Vagina (tissue), 2 donors: ENCODE measurements at regions not wholly inside any gene's neighbourhood (a gene's known extent, or its start where the extent isn't known, plus 50 kb on each side); places are given as distances from the start of the nearest gene placed in this dataset.

ENCODE experiments used
- DNase-seq, 2 donors: peaks; one replicate each; pipeline ENCODE4 v3.0.0-alpha.2; 2017; ENCODE audit errors: extremely low spot score in 2 of 2
- H3K27ac ChIP-seq: fragments of 200-600 bp; sonication (generic); one replicate; pipeline ENCODE4 v1.5.1; 2019
- H3K27me3 ChIP-seq: fragments of 200-600 bp; sonication (generic); one replicate; pipeline ENCODE4 v1.5.1; 2019
- H3K36me3 ChIP-seq, 2 donors: fragments of 200-600 bp; sonication (generic); one replicate each; pipeline ENCODE4 v1.5.1; 2017 to 2019
- H3K4me1 ChIP-seq: fragments of 200-600 bp; sonication (generic); one replicate; pipeline ENCODE4 v1.5.1; 2019
- H3K4me3 ChIP-seq, 2 donors: fragments of 200-600 bp; sonication (generic); 1 replicate in 1 of 2; 2 replicates in 1 of 2; pipeline ENCODE4 v1.5.1; 2016 to 2019
- H3K9me3 ChIP-seq: fragments of 200-600 bp; sonication (generic); one replicate; pipeline ENCODE4 v1.5.1; 2019
- POLR2A ChIP-seq, 2 donors: fragments of 450-650 bp; IDR thresholded peaks; one replicate each; pipeline ENCODE4 v1.6.1; 2017; ENCODE audit warnings: antibody characterized with exemption in 2 of 2, mild to moderate bottlenecking in 2 of 2, moderate library complexity in 2 of 2
- POLR2AphosphoS5 ChIP-seq, 2 donors: sonication (generic); formaldehyde crosslinking; IDR thresholded peaks; one replicate each; pipeline ENCODE4 v1.9.0; 2017; ENCODE audit warnings: antibody characterized with exemption in 2 of 2, mild to moderate bottlenecking in 2 of 2, low read depth in 1 of 2; ENCODE audit not compliant: insufficient read depth in 1 of 2
- intact Hi-C: fragments of 100-400 bp; cut with DNase I; formaldehyde crosslinking; loops from one replicate; pipeline ENCODE4 v1.15.1; 2023
- TF ChIP-seq, protein P1 (sequence below), 3 experiments: fragments of 450-650 bp in 2 of 3; fragments of 200-600 bp in 1 of 3; sonication (generic) in 1 of 3; IDR thresholded peaks; one replicate each; pipeline ENCODE4 v1.5.1; 2017 to 2019; ENCODE audit warnings: antibody characterized with exemption in 3 of 3, mild to moderate bottlenecking in 2 of 3, moderate library complexity in 2 of 3

DNA sequence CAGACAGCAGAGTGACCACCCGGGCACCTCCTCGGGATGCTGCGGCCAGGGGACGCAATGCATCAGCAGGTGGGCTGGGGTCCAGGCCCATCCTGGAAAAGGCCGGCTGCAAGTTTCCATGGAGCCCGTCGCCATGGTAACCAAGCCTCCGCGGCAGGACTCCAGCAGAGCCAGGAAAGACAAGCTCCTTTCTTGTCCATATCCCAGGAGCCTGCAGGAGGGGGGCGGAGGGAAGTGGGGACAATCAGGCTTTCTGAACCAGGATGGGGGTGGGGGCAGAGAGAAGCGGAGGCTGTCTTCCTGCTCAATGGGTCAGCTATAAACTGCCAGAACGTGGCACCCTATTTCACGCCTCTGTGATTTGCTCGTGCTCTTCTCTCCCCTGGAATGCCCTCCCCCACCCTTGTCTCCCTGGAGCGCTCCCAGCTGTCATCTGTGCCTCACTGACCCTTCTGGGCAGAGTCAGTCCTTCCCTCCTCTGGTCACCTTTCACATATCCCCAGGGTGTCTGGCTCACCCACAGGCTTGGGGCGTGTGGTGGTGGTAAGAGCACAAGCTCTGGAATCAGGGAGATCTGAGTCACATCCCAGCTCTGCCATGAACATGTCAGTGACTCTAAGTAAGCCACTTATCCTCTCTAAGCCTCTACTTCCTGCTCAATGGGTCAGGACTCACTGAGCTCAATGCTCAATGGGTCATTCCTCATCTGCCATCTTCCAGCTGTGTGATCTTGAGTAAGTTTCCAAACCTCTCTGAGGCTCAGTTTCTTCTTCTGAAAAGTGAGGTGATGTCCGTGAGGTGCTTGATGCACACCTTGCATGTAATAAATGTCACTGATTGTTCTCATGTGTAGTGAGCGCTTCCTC lies 58.9 kb upstream of the LAPTM5 start:
- TF ChIP-seq POLR2AphosphoS5 (IDR thresholded peaks at IDR 0.05; ENCODE audit: insufficient read depth in 1 of 2, low read depth in 1 of 2) (no peak), POLR2A (IDR thresholded peaks at IDR 0.05) (no peak)
- no peak for DNase-seq
- H3K36me3 ChIP-seq, result no peaks in the 10 kb centered on the region
- H3K27me3 ChIP-seq, result no peaks in the 10 kb centered on the region
- peaks cover 8% of the 10 kb centered on the region for H3K4me1 ChIP-seq
- intact Hi-C loops, result no loop called here
- H3K4me3 ChIP-seq, result no peak overlapping the region
- no peak overlapping the region for H3K27ac ChIP-seq
- no peaks in the 10 kb centered on the region for H3K9me3 ChIP-seq

DNA sequence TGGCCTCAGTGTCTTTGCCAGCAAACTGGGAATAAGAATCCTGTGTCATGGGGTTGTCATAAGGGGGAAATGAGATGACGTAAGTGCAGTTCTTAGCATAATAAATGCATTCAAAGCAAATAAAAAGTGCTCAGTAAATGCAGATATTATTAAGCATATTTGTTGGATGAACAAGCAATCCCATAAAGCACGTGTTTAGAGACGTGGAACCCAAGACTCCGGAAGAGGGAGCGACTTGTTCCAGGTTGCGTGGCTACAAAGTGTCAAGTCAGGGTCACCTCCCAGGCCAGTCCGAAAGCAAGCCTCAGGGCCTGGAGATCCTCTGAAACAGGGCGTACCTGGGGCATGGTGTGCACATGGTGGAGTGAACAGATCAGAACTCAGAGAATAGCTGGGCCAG lies 58.0 kb upstream of the LAPTM5 start:
- H3K9me3 ChIP-seq, result no peaks in the 10 kb centered on the region
- no peaks in the 10 kb centered on the region for H3K27me3 ChIP-seq
- TF ChIP-seq POLR2AphosphoS5 (IDR thresholded peaks at IDR 0.05; ENCODE audit: insufficient read depth in 1 of 2, low read depth in 1 of 2) (no peak), POLR2A (IDR thresholded peaks at IDR 0.05) (no peak)
- TF ChIP-seq, protein P1, sequence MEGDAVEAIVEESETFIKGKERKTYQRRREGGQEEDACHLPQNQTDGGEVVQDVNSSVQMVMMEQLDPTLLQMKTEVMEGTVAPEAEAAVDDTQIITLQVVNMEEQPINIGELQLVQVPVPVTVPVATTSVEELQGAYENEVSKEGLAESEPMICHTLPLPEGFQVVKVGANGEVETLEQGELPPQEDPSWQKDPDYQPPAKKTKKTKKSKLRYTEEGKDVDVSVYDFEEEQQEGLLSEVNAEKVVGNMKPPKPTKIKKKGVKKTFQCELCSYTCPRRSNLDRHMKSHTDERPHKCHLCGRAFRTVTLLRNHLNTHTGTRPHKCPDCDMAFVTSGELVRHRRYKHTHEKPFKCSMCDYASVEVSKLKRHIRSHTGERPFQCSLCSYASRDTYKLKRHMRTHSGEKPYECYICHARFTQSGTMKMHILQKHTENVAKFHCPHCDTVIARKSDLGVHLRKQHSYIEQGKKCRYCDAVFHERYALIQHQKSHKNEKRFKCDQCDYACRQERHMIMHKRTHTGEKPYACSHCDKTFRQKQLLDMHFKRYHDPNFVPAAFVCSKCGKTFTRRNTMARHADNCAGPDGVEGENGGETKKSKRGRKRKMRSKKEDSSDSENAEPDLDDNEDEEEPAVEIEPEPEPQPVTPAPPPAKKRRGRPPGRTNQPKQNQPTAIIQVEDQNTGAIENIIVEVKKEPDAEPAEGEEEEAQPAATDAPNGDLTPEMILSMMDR (IDR thresholded peaks at IDR 0.05), result no peak
- no peak overlapping the region for H3K4me3 ChIP-seq
- intact Hi-C loops, result no loop called here
- H3K36me3 ChIP-seq, result no peaks in the 10 kb centered on the region
- no peak overlapping the region for H3K27ac ChIP-seq
- no peak for DNase-seq
- peaks cover 10% of the 10 kb centered on the region for H3K4me1 ChIP-seq

DNA sequence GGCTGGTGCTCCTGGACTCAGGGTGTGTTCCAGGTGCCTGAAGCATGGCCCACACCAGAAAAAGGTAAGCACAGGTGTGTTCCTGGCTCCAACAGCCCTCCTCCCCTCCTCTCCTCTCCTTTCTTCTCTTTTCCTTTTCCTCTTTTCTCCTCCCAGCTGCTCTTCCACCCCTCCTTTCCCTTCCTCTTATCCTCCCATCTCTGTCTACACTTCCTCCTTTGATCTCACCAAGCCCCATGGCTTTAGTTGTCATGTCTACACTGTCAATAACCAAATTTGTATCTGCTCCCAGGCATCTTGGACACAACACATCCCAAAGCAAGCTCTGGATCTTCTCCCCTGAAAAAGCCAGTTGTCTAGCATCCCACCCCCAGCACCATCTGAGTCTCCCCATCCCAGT lies 56.7 kb upstream of the LAPTM5 start:
- Histone ChIP-seq H3K4me1 (peaks cover 22% of the 10 kb centered on the region), H3K36me3 (no peaks in the 10 kb centered on the region), H3K27me3 (no peaks in the 10 kb centered on the region), H3K9me3 (no peaks in the 10 kb centered on the region), H3K4me3 (no peak overlapping the region), H3K27ac (no peak overlapping the region)
- no peak for DNase-seq
- intact Hi-C loops, result no loop called here
- TF ChIP-seq, protein P1 (IDR thresholded peaks at IDR 0.05), result no peak
- no peak for TF ChIP-seq POLR2AphosphoS5 (IDR thresholded peaks at IDR 0.05; ENCODE audit: insufficient read depth in 1 of 2, low read depth in 1 of 2)
- no peak for TF ChIP-seq POLR2A (IDR thresholded peaks at IDR 0.05)

DNA sequence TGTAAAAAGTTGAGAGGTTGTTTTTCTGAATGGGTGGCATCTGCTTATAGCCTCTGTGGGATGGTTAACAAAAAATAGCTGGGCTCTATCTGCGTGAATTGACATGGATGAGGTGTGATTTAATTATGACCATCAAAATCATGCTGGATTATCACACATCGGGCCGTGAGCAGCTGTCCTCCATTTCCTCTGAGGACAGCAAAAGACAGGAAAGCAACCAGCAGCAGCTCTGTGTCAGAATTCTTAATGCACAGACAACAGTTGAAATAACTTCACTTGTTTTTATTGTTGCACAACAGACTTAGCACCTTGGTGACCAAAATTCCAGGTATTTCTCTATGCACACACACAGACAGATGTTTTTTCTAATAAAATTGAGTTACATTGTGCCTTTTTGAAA lies 54.5 kb upstream of the LAPTM5 start:
- Histone ChIP-seq H3K4me1 (peaks cover 36% of the 10 kb centered on the region), H3K4me3 (no peak overlapping the region), H3K9me3 (no peaks in the 10 kb centered on the region), H3K36me3 (no peaks in the 10 kb centered on the region), H3K27ac (no peak overlapping the region), H3K27me3 (no peaks in the 10 kb centered on the region)
- TF ChIP-seq, protein P1 (IDR thresholded peaks at IDR 0.05), result no peak
- no peak for TF ChIP-seq POLR2AphosphoS5 (IDR thresholded peaks at IDR 0.05; ENCODE audit: insufficient read depth in 1 of 2, low read depth in 1 of 2)
- TF ChIP-seq POLR2A (IDR thresholded peaks at IDR 0.05), result no peak
- no peak for DNase-seq
- intact Hi-C loops, result no loop called here

DNA sequence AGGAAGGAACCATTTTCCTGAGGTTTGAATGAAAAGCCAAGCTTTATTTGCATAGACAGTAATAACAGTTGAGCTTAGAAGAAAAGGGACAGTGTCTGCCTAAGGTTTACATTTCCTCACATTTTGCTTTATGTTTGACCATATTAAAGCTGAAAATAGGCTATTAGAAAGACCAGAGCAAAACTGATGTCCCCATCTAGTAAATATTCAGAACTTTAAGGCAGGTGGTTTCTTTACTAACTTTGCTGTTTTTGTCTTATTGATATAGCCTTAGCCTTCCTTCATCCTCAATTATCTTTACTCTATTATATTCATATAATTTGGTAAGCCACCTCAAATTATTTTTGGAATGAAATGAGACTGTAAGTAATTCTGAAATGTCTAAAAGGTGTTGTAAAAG lies 53.6 kb upstream of the LAPTM5 start:
- Histone ChIP-seq H3K4me3 (no peak overlapping the region), H3K27me3 (no peaks in the 10 kb centered on the region), H3K27ac (no peak overlapping the region), H3K36me3 (no peaks in the 10 kb centered on the region), H3K4me1 (peaks cover 30% of the 10 kb centered on the region), H3K9me3 (no peaks in the 10 kb centered on the region)
- TF ChIP-seq POLR2AphosphoS5 (IDR thresholded peaks at IDR 0.05; ENCODE audit: insufficient read depth in 1 of 2, low read depth in 1 of 2) (no peak), POLR2A (IDR thresholded peaks at IDR 0.05) (no peak)
- TF ChIP-seq, protein P1 (IDR thresholded peaks at IDR 0.05), result no peak
- intact Hi-C loops, result no loop called here
- DNase-seq, result no peak
